ENCODE measurements at regions not wholly inside any gene's neighbourhood (a gene's known extent, or its start where the extent isn't known, plus 50 kb on each side); places are given as distances from the start of the nearest gene placed in this dataset.

GRCh38 chr4:181548873-181549575 lies 694.2 kb upstream of the TENM3 start:
- H3K27ac ChIP-seq = no peak overlapping the region
- TF ChIP-seq CTCF (conservative IDR thresholded peaks at IDR 0.05) (no peak), ZFX (IDR thresholded peaks at IDR 0.05) (no peak)

- no peak overlapping the region for H3K27ac ChIP-seq
- TF ChIP-seq ZFX (IDR thresholded peaks at IDR 0.05) (no peak), CTCF (conservative IDR thresholded peaks at IDR 0.05) (no peak)
Measured at GRCh38 chr4:181549576-181550188, 693.5 kb upstream of the TENM3 start.

GRCh38 chr4:181550381-181550780 lies 692.8 kb upstream of the TENM3 start:
- H3K27ac ChIP-seq = no peak overlapping the region
- no peak for TF ChIP-seq CTCF (conservative IDR thresholded peaks at IDR 0.05)
- TF ChIP-seq ZFX (IDR thresholded peaks at IDR 0.05) = no peak

- no peak overlapping the region for H3K27ac ChIP-seq
- TF ChIP-seq ZFX (IDR thresholded peaks at IDR 0.05) = no peak
- no peak for TF ChIP-seq CTCF (conservative IDR thresholded peaks at IDR 0.05)
Measured at GRCh38 chr4:181559637-181560036, 683.6 kb upstream of the TENM3 start.

GRCh38 chr4:181562399-181562798 lies 680.8 kb upstream of the TENM3 start:
- no peak overlapping the region for H3K27ac ChIP-seq
- TF ChIP-seq ZFX (IDR thresholded peaks at IDR 0.05) (no peak), CTCF (conservative IDR thresholded peaks at IDR 0.05) (no peak)

GRCh38 chr4:181564625-181565024 lies 678.6 kb upstream of the TENM3 start:
- TF ChIP-seq ZFX (IDR thresholded peaks at IDR 0.05) (no peak), CTCF (conservative IDR thresholded peaks at IDR 0.05) (no peak)
- no peak overlapping the region for H3K27ac ChIP-seq

GRCh38 chr4:181566490-181566889 lies 676.7 kb upstream of the TENM3 start:
- no peak for TF ChIP-seq ZFX (IDR thresholded peaks at IDR 0.05)
- H3K27ac ChIP-seq = no peak overlapping the region

- TF ChIP-seq CTCF (conservative IDR thresholded peaks at IDR 0.05) = peak; percentile 58
- TF ChIP-seq ZFX (IDR thresholded peaks at IDR 0.05) = no peak
- H3K27ac ChIP-seq = no peak overlapping the region
Measured at GRCh38 chr4:181569553-181569952, 673.6 kb upstream of the TENM3 start.

Data from C4-2B (cell line).